ENCODE measurements at regions not wholly inside any gene's neighbourhood (a gene's known extent, or its start where the extent isn't known, plus 50 kb on each side); places are given as distances from the start of the nearest gene placed in this dataset.

DNA sequence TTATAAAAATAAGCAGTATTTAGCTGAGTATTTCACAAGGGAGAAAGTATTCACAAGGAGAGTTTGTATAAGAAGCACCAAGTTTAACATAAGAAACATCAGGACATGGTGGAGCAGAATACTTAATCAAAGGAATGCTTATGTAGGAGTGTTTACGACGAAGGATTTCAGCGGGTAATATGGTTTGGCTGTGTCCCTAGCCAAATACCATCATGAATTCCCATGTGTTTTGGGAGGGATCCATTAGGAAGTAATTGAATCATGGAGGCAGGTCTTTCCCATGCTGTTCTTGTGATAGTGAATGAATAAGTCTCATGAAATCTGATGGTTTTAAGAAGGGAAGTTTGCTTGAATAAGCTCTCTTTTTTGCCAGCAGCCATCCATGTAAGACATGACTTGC lies 1099.1 kb upstream of the ADGRB3 start:
- H3K9me3 ChIP-seq, result no peaks in the 10 kb centered on the region
- H3K36me3 ChIP-seq (ENCODE audit: insufficient read depth in 1 of 2, low read depth in 1 of 2), result no peaks in the 10 kb centered on the region
- WGBS, 3 donors, result 83% methylated on average over 3 of the region's 3 CpGs
- TF ChIP-seq CTCF (IDR thresholded peaks at IDR 0.05), result no peak
- ATAC-seq, result no peak
- H3K27me3 ChIP-seq (ENCODE audit: insufficient read depth in 3 of 3, low read length in 2 of 3), result no peaks in the 10 kb centered on the region
- H3K4me1 ChIP-seq, result no peaks in the 10 kb centered on the region
- H3K27ac ChIP-seq, result no peak overlapping the region
- H3K4me3 ChIP-seq, result no peak overlapping the region
- intact Hi-C loops (cut with DNase I), result no loop called here
- DNase-seq, result no peak

- intact Hi-C loops (cut with DNase I), result no loop called here
- H3K9me3 ChIP-seq, result no peaks in the 10 kb centered on the region
- 67 to 72% (median 69%) methylated on average over 2 of the region's 2 CpGs for WGBS, 3 donors
- DNase-seq (no peak), ATAC-seq (no peak)
- H3K27me3 ChIP-seq (ENCODE audit: insufficient read depth in 3 of 3, low read length in 2 of 3), result no peaks in the 10 kb centered on the region
- no peak for TF ChIP-seq CTCF (IDR thresholded peaks at IDR 0.05)
- no peaks in the 10 kb centered on the region for H3K36me3 ChIP-seq (ENCODE audit: insufficient read depth in 1 of 2, low read depth in 1 of 2)
- H3K4me1 ChIP-seq, result no peaks in the 10 kb centered on the region
- H3K27ac ChIP-seq, result no peak overlapping the region
- no peak overlapping the region for H3K4me3 ChIP-seq
Observed at GRCh38 chr6:67506352-67506751, 1128.7 kb upstream of the ADGRB3 start.

- TF ChIP-seq CTCF (IDR thresholded peaks at IDR 0.05), result no peak
- Histone ChIP-seq H3K27ac (no peak overlapping the region), H3K4me3 (no peak overlapping the region), H3K36me3 (ENCODE audit: insufficient read depth in 1 of 2, low read depth in 1 of 2) (no peaks in the 10 kb centered on the region), H3K9me3 (no peaks in the 10 kb centered on the region), H3K4me1 (no peaks in the 10 kb centered on the region), H3K27me3 (ENCODE audit: insufficient read depth in 3 of 3, low read length in 2 of 3) (no peaks in the 10 kb centered on the region)
- DNase-seq (no peak), ATAC-seq (no peak)
- 18 to 27% (median 26%) methylated on average over 5 of the region's 5 CpGs for WGBS, 3 donors
- intact Hi-C loops (cut with DNase I), result no loop called here
Observed at GRCh38 chr6:67501755-67502154, 1133.3 kb upstream of the ADGRB3 start.

DNA sequence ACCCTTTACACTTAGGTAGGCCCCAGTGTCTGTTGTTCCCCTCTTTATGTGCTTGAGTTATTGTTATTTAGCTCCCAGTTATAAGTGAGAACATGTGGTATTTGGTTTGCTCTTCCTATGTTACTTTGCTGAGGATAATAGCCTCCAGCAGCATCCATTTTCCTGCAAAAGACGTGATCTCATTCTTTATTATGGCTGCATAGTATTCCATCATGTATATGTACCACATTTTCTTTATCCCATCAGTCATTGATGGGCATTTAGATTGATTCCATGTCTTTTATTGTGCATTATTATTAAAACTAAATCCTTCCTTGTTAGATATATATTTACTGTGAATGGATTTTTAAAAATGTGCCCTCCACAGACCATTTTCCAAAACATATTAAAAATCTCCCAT lies 1137.3 kb upstream of the ADGRB3 start:
- H3K27me3 ChIP-seq (ENCODE audit: insufficient read depth in 3 of 3, low read length in 2 of 3), result no peaks in the 10 kb centered on the region
- no peaks in the 10 kb centered on the region for H3K4me1 ChIP-seq
- no peak overlapping the region for H3K4me3 ChIP-seq
- no peaks in the 10 kb centered on the region for H3K9me3 ChIP-seq
- 65 to 76% (median 66%) methylated on average over 1 of the region's 1 CpG for WGBS, 3 donors
- intact Hi-C loops (cut with DNase I), result no loop called here
- TF ChIP-seq CTCF (IDR thresholded peaks at IDR 0.05), result no peak
- DNase-seq, result no peak
- ATAC-seq, result no peak
- H3K27ac ChIP-seq, result no peak overlapping the region
- H3K36me3 ChIP-seq (ENCODE audit: insufficient read depth in 1 of 2, low read depth in 1 of 2), result no peaks in the 10 kb centered on the region

- no peak for ATAC-seq
- Histone ChIP-seq H3K9me3 (no peaks in the 10 kb centered on the region), H3K27me3 (ENCODE audit: insufficient read depth in 3 of 3, low read length in 2 of 3) (no peaks in the 10 kb centered on the region), H3K4me3 (no peak overlapping the region), H3K27ac (no peak overlapping the region), H3K4me1 (no peaks in the 10 kb centered on the region), H3K36me3 (ENCODE audit: insufficient read depth in 1 of 2, low read depth in 1 of 2) (no peaks in the 10 kb centered on the region)
- DNase-seq, result no peak
- TF ChIP-seq CTCF (IDR thresholded peaks at IDR 0.05), result no peak
- WGBS, 3 donors, result 72 to 78% (median 75%) methylated on average over 3 of the region's 3 CpGs
- intact Hi-C loops (cut with DNase I), result no loop called here
Observed at GRCh38 chr6:67496191-67496590, 1138.9 kb upstream of the ADGRB3 start.
